ENCODE measurements at regions not wholly inside any gene's neighbourhood (a gene's known extent, or its start where the extent isn't known, plus 50 kb on each side); places are given as distances from the start of the nearest gene placed in this dataset.
"Not testable (repeated sequence)": the region's sequence is repeated elsewhere in the genome, so short reads cannot be mapped to it uniquely, and the experiment has no call there.

GRCh38 chr9:28147923-28148597 is 574.8 kb upstream of the C9orf72 start:
- H2AFZ ChIP-seq (replicated peaks; ENCODE audit: low read length, poor library complexity); H2BK15ac ChIP-seq (ENCODE audit: low read depth, low read length); H3K4me3 ChIP-seq (ENCODE audit: insufficient read depth, low read depth, low read length); POLR2A ChIA-PET (ENCODE audit: unreplicated experiment); H3K4me1 ChIP-seq (ENCODE audit: control insufficient read depth, insufficient read depth, low read length); H3K27ac ChIP-seq (ENCODE audit: insufficient read depth, low read length); BruUV-seq (replicated peaks); H4K20me1 ChIP-seq (ENCODE audit: insufficient read depth, low read length); H4K91ac ChIP-seq (ENCODE audit: insufficient read depth, low read depth, low read length); H3K36me3 ChIP-seq (ENCODE audit: control insufficient read depth, insufficient read depth, low read length); H3K27me3 ChIP-seq (ENCODE audit: control insufficient read depth, insufficient read depth, low read length); H3K79me1 ChIP-seq (ENCODE audit: low read depth in 1 of 2, low read length in 2 of 2); H2AK9ac ChIP-seq (replicated peaks; ENCODE audit: low read depth, low read length, poor library complexity); dilution Hi-C loops (cut with HindIII; ENCODE audit: low sequenced_read_pairs, unreplicated experiment); H3K56ac ChIP-seq (ENCODE audit: extremely low read depth, insufficient read depth, low read length); H4K5ac ChIP-seq (ENCODE audit: low read depth, low read length); H3K9me3 ChIP-seq (ENCODE audit: control insufficient read depth, insufficient read depth, low read length); DNase-seq; H2BK120ac ChIP-seq (ENCODE audit: low read depth, low read length); H3K4me2 ChIP-seq (ENCODE audit: low read depth, low read length); H3K4ac ChIP-seq (ENCODE audit: low read depth, low read length); H3K23ac ChIP-seq (ENCODE audit: low read depth, low read length); in situ Hi-C loops (cut with MboI; ENCODE audit: low sequenced_read_pairs); intact Hi-C loops (cut with micrococcal nuclease); H3K18ac ChIP-seq (ENCODE audit: low read depth, low read length); H4K8ac ChIP-seq (ENCODE audit: low read depth in 2 of 2, low read length in 2 of 2); CTCF ChIA-PET; H2BK20ac ChIP-seq (ENCODE audit: low read depth, low read length); H3K9me1 ChIP-seq (ENCODE audit: insufficient read depth, low read length); H2AK5ac ChIP-seq (ENCODE audit: low read depth, low read length); H3K14ac ChIP-seq (replicated peaks; ENCODE audit: low read depth, low read length); H2BK5ac ChIP-seq (ENCODE audit: low read depth, low read length, poor library complexity, severe bottlenecking); H3K9ac ChIP-seq (ENCODE audit: low read depth, low read length); ATAC-seq (ENCODE audit: low read depth): not testable (repeated sequence)
- 80% methylated on average over 1 of the region's 18 CpGs; no CpG with 5 or more reads in 1 of the 2 experiments for WGBS, 2 experiments (ENCODE audit: extremely low coverage in 2 of 2, insufficient read length in 1 of 2)

- H3K4me3 ChIP-seq (ENCODE audit: insufficient read depth, low read depth, low read length); ATAC-seq (ENCODE audit: low read depth); CTCF ChIA-PET; DNase-seq; H2BK15ac ChIP-seq (ENCODE audit: low read depth, low read length); H3K18ac ChIP-seq (ENCODE audit: low read depth, low read length); BruUV-seq (replicated peaks); H3K9ac ChIP-seq (ENCODE audit: low read depth, low read length); H3K4me1 ChIP-seq (ENCODE audit: control insufficient read depth, insufficient read depth, low read length); POLR2A ChIA-PET (ENCODE audit: unreplicated experiment); H3K27ac ChIP-seq (ENCODE audit: insufficient read depth, low read length); dilution Hi-C loops (cut with HindIII; ENCODE audit: low sequenced_read_pairs, unreplicated experiment); H3K27me3 ChIP-seq (ENCODE audit: control insufficient read depth, insufficient read depth, low read length); H3K4me2 ChIP-seq (ENCODE audit: low read depth, low read length); H3K23ac ChIP-seq (ENCODE audit: low read depth, low read length); H2BK20ac ChIP-seq (ENCODE audit: low read depth, low read length); H2AK9ac ChIP-seq (replicated peaks; ENCODE audit: low read depth, low read length, poor library complexity); intact Hi-C loops (cut with micrococcal nuclease); H3K79me1 ChIP-seq (ENCODE audit: low read depth in 1 of 2, low read length in 2 of 2); H2AK5ac ChIP-seq (ENCODE audit: low read depth, low read length); H3K9me1 ChIP-seq (ENCODE audit: insufficient read depth, low read length); H4K5ac ChIP-seq (ENCODE audit: low read depth, low read length); H3K14ac ChIP-seq (replicated peaks; ENCODE audit: low read depth, low read length); H2AFZ ChIP-seq (replicated peaks; ENCODE audit: low read length, poor library complexity); H4K8ac ChIP-seq (ENCODE audit: low read depth in 2 of 2, low read length in 2 of 2); H3K4ac ChIP-seq (ENCODE audit: low read depth, low read length); H2BK120ac ChIP-seq (ENCODE audit: low read depth, low read length); H2BK5ac ChIP-seq (ENCODE audit: low read depth, low read length, poor library complexity, severe bottlenecking); H3K56ac ChIP-seq (ENCODE audit: extremely low read depth, insufficient read depth, low read length); H3K36me3 ChIP-seq (ENCODE audit: control insufficient read depth, insufficient read depth, low read length); H4K91ac ChIP-seq (ENCODE audit: insufficient read depth, low read depth, low read length); H4K20me1 ChIP-seq (ENCODE audit: insufficient read depth, low read length); H3K9me3 ChIP-seq (ENCODE audit: control insufficient read depth, insufficient read depth, low read length): not testable (repeated sequence)
- in situ Hi-C loops (cut with MboI; ENCODE audit: low sequenced_read_pairs) = loop anchor here (25.0 kb wide), 1 partner anchor 87 kb away; no protein-coding TSS in a partner anchor
- 60% methylated on average over 1 of the region's 36 CpGs; no CpG with 5 or more reads in 1 of the 2 experiments for WGBS, 2 experiments (ENCODE audit: extremely low coverage in 2 of 2, insufficient read length in 1 of 2)
These were observed 576.2 kb upstream of the C9orf72 start for GRCh38 chr9:28149361-28150050.
